SKM-1 (cell line): ENCODE measurements at regions not wholly inside any gene's neighbourhood (a gene's known extent, or its start where the extent isn't known, plus 50 kb on each side); places are given as distances from the start of the nearest gene placed in this dataset.

Source experiments
- DNase-seq: peaks from one replicate; lab custom pipeline; 2025; ENCODE audit not compliant: unreplicated experiment; lab: John Stamatoyannopoulos, UW

GRCh38 chr6:93083337-93084230 lies 335.8 kb downstream of the EPHA7 start:
- no peak for DNase-seq

DNA sequence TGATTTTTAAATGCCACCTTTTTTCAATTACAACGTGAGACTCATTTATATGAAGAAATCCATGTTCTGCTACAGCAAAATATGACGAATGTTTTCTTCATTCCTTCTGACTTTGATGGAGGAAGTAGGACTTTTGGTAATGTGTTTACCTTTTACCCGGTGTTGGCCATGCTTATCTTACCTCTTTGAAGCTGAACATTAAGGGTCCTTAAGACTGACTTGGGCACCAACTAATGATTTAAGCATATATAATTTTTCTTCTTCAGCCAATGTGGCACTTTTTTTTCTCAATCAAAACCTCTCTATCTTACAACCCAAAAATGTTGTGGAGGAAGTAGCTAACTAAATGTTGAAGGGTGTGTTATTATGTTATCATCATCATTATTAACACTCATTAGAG lies 337.5 kb downstream of the EPHA7 start:
- DNase-seq = no peak

DNA sequence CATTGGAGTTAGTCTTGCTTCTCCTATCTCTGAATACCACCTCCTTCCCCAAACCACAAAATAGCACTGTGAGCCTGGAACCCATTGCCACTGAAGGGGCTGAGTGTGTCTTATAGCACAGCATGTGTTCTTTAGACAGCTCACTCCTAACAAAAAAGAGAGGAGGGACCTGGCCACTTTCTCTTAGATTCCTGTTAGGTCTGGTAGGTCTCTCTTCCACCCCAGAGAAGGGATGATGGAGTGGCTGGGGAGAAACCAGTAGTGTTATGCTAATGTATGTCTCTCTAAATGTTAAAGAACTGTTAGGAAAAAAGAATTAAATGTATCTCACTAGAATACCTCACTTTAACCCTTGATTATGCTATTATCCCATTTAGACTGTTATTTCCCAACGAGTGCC lies 340.3 kb downstream of the EPHA7 start:
- DNase-seq = no peak

DNA sequence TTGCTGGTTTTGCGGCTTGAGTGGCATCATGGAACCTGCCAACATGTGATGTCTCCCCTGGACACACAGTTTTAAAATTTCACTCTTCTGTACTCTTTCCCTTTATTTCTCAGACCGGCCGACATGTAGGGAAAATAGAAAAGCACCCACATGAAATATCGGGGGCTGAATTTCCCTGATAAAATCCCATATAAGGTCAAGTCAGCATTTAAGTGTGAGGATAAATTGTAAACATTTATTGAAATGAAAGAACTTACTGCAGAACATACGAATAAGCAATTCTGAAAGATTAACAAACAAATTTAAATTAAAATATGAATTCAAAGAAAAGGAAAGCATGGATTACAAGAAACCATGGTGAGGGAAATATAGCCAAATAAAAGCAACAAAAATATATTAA lies 345.5 kb downstream of the EPHA7 start:
- DNase-seq = no peak

GRCh38 chr6:93069856-93070255 lies 349.5 kb downstream of the EPHA7 start:
- no peak for DNase-seq

DNA sequence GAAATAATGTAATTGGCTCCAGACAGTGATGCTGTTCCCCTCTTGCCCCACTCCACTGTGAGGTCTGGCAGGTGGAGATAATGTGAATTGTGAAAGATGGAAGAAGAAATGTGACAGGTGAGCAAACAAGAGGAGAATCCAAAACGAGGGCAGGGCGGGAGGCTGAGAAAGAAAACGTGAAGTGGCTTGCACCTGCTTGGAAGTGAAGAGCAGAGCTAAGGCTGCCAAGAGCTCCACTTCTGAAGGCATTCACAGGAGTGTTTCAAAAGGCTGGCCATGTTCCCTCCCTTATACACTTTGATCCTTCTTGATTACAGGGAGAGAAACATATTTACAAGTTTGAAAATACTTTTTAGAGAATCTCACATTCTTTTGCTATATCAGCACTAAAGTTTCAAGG lies 359.4 kb downstream of the EPHA7 start:
- no peak for DNase-seq

- no peak for DNase-seq
These were observed 361.8 kb downstream of the EPHA7 start for GRCh38 chr6:93057584-93057983.

DNA sequence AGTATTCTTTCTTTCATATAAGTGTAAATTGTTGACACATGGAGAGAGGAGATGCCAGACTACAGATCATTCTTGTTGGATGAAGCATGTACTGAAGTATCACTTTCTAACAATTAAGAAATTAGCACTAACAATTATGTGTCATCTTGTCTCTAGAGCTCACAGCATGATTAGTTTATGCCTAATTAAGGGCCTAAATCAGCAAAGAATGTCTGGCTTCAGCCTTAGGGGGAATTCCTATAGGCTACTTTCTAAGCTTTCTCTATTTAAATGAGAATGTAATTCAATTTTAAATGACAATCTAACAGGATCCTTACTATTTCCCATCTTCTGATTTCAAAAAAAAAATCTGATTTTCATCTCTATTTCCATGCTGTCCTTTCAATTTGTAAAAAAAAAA lies 371.0 kb downstream of the EPHA7 start:
- no peak for DNase-seq

GRCh38 chr6:93047033-93047432 lies 372.3 kb downstream of the EPHA7 start:
- no peak for DNase-seq

DNA sequence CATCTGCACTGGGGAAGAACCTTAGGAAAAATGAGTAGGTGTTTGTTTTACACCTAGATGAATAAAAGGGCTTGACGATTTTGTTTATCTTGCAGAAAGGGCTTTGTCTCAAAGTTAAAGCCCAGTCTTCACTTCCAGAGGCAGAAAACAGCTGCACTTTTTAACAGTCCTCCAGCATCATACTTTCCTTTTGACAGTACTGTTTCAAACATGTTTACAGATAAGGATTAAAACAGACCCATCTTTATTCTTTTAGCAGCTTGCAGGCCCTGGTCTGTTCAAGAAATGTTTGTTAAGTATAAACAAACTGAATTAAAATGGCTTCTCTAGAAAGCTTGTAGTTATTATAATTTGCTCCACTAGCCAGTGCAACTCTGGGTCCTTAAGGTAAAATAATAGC lies 374.2 kb downstream of the EPHA7 start:
- no peak for DNase-seq

- DNase-seq = no peak
These were observed 379.0 kb downstream of the EPHA7 start for GRCh38 chr6:93040375-93040774.

GRCh38 chr6:93036835-93037234 lies 382.5 kb downstream of the EPHA7 start:
- no peak for DNase-seq

DNA sequence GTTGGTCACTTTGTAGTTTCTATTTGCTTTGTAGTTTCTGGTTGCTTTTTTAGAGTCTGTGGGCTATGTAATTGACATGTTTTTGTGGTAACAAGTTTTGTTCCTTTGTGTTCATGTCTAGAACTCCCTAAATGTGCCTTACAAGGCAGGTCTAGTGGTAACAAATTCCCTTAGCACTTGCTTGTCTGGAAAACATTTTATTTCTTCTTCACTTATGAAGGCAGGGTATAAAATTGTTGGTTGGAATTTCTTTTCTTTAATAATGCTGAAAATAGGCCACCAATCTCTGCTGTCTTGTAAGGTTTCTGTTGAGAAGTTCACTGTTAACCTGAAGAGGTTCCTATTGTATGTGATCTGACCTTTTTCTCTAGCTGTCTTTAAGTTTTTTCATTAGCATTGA lies 383.6 kb downstream of the EPHA7 start:
- DNase-seq = no peak

DNA sequence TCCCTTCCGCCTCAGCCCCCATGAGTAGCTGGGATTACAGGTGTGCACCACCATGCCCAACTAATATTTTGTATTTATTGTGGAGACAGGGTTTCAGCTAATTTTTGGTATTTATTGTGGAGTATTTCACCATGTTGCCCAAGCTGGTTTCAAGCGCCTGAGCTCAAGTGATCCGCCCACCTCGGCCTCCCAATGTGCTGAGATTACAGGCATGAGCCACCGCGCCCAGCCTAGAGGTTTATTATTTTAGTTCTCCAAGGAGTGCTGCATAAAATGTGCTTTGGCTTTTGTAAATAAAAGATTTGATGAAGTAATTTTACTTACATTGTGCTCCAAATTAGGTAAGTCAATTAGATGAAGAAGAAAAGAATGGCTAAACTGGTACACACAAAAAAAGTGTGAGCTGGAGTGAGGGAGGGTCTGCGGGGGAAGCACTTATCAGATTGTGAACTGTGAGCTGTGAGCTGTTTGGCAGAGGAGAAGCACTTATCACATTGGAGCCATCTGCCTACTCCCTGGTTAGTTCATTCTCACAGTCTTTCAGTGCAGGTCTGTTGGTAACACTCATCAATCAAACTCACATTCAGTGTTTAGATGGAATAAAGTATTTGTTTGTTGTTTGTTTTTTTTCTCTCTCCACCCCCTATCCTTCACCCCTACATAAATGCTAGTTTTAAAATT lies 398.0 kb downstream of the EPHA7 start:
- DNase-seq = no peak

DNA sequence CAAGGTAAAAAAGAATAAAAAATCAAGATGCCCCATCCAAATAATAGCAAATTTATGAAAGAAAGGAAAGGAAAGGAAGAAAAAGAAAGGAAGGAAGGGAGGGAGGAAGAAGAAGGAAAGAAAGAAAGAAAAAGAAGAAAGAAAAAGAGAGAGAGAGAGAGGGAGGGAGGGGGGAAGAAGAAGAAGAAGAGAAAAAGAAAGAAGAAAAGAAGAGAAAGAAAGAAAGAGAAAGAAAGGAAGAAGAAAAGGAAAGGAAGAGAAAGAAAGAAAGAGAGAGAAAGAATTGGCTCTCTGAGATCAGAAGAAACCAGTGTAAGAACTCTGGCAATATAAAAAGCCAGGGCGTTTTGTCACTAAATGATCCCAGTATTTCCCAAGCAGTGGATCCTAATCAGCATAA lies 401.7 kb downstream of the EPHA7 start:
- DNase-seq = no peak

DNA sequence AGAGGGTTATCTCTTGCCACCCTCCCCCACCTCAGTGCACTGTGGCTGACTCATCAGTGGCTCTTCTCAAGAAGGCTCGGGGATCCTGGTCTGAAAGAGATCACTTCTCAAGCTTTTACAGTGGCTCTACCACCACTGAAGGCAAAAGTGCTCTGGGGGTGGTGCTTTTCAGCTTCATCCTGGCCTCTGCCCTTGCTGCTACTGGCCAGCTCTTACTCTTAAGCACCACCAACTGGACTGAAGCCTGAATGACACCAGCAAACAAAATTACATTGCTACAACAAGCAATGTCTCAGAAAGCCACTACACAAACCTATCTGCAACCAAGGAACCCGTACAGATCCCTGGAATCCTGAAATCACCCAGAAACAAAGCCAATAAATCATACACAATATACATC lies 402.1 kb downstream of the EPHA7 start:
- no peak for DNase-seq

GRCh38 chr6:93013054-93013453 lies 406.3 kb downstream of the EPHA7 start:
- DNase-seq = no peak

- no peak for DNase-seq
These were observed 411.0 kb downstream of the EPHA7 start for GRCh38 chr6:93008375-93008774.

DNA sequence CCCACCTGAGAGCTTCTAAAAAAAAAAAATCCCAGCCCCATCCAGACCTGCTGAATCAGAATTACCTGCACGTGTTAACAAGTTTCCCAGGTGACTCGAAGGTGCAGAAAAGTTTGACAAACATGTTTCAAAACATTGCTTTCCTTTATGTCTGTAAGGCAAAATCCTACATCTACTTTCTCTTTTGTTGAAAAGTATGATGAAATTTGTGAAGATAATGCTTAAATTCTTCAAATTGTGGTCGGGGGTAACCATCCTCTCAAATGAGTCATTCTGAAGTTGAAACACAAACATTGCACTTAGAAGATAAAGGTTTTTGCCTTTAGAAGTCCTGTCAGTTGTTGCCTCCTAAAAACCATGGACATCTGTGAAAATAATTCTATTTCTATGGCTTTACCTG lies 429.7 kb downstream of the EPHA7 start:
- DNase-seq = no peak

DNA sequence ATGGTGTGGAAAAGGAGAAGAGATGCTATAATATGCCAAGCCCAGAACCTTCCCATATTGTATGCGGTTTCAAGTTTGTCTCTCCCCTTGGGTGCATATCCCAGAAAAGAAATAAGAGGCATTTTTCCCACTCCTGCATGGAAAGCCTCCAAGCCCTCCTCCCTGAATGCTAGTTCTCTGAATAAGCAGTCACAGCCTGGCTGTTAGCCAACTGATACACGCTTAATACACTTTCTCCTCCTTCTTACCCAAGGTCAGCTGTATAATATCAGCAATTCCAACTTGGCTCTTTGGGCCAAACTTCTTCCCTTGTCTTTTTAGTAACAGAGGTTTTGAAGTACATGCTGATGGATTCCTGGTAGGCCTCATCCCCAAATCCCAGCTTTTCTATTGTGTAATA lies 440.1 kb downstream of the EPHA7 start:
- DNase-seq = no peak

DNA sequence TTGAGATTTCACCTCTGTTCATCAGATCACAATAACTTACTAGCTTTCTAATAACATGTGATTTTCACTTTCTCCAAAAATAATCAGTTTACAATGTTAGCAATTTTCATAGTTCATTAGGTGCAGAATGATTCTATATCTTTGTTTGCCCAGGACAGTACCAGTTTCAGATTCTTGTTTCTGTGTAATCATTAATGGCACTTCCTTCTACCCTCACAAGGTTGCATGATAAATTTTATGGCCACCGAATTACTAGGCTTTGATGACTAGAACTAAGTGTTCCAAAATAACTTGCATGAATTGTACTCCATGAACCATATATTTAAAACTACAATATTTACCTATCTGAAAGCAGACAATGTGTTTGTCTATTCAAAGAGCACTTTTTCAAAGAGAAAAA lies 442.3 kb downstream of the EPHA7 start:
- no peak for DNase-seq

DNA sequence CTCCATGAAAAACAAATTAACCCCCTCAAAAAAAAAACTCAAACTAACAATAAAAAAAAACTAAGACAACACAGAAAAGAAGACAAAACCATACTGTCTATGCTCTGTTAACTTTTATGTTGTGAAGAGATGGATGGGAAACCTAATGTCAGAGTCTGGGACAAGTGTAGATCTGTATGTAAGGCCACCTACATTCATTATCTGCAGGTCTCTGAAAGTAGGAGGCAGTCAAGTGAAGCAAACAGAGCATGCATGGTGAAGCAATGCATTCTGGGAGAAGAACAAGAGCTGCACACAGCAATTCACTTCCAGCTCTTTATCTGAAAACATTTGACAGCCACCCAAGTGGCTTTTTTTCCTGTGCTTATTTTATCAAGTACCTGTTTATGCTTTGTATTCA lies 452.0 kb downstream of the EPHA7 start:
- no peak for DNase-seq

DNA sequence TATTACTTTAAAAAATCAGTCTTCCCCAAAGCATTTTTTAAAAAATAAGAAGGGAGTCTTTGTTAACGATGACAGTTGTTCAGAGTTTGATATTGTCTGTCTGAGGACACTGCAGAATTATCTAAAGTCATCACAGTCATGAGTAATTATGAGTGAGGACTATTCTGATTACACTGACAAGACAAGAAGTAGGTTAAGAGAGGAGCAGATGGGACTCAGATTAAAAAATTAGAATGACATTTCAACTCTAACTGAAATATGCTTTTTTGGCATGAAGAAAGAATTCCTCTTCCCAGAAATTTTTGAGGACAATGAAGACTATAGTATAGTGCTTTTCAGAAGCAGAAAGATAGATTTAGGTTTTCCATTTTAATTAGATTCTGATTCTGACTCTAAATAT lies 456.5 kb downstream of the EPHA7 start:
- no peak for DNase-seq
